Tibial nerve (tissue), 3 donors: ENCODE measurements at regions not wholly inside any gene's neighbourhood (a gene's known extent, or its start where the extent isn't known, plus 50 kb on each side); places are given as distances from the start of the nearest gene placed in this dataset.

Experiments used
- CTCF ChIP-seq, 5 experiments: fragments of 200-600 bp in 3 of 5; fragments of 450-650 bp in 2 of 5; sonication (generic) in 3 of 5; IDR thresholded peaks; one replicate each; pipeline ENCODE4 v1.5.1; 2016 to 2019; ENCODE audit warnings: antibody characterized with exemption in 5 of 5, mild to moderate bottlenecking in 3 of 5, moderate library complexity in 2 of 5
- POLR2A ChIP-seq, 2 donors: fragments of 450-650 bp; IDR thresholded peaks; one replicate each; pipeline ENCODE4 v1.6.1; 2017; ENCODE audit warnings: antibody characterized with exemption in 2 of 2, mild to moderate bottlenecking in 2 of 2, moderate library complexity in 2 of 2

GRCh38 chr5:173802670-173803165, 85.4 kb upstream of the CPEB4 start:
- TF ChIP-seq POLR2A (IDR thresholded peaks at IDR 0.05) (no peak), CTCF (IDR thresholded peaks at IDR 0.05) (no peak)
